IMR-90 (cell line): ENCODE measurements at regions not wholly inside any gene's neighbourhood (a gene's known extent, or its start where the extent isn't known, plus 50 kb on each side); places are given as distances from the start of the nearest gene placed in this dataset.

Source experiments
- ATAC-seq: fragments of 200-7000 bp; cut with Tn5 transposase; 2 replicates; pipeline ENCODE4 v1.9.1; 2020; ENCODE audit warnings: low read depth, mild to moderate bottlenecking, moderate library complexity
- BruUV-seq: library from RNA; stranded (reverse); fragments of 400-500 nt; replicated peaks from 2 replicates; lab custom pipeline; 2021; lab: Mats Ljungman, UMichigan
- CTCF ChIA-PET: fragments of 300-600 bp; formaldehyde crosslinking; extraction: SDS; loops from one replicate; lab custom pipeline; 2021; ENCODE audit warnings: antibody characterized with exemption; lab: Yijun Ruan, JAX
- POLR2A ChIA-PET: fragments of 300-600 bp; sonication (Branson Sonifier 250); formaldehyde crosslinking; loops from one replicate; lab custom pipeline; 2022; ENCODE audit warnings: antibody characterized with exemption; ENCODE audit not compliant: unreplicated experiment; lab: Charles Lee
- DNase-seq: peaks from one replicate; pipeline ENCODE4 v3.0.0; 2013
- H2AFZ ChIP-seq: replicated peaks from 2 replicates; pipeline ENCODE3; 2013; ENCODE audit warnings: low read length, mild to moderate bottlenecking; ENCODE audit not compliant: poor library complexity
- H2AK5ac ChIP-seq: 2 replicates; pipeline ENCODE4 v1.6.1; 2013; ENCODE audit warnings: low read depth, low read length, inconsistent platforms
- H2AK9ac ChIP-seq: replicated peaks from 2 replicates; pipeline ENCODE3; 2013; ENCODE audit warnings: mild to moderate bottlenecking, low read depth, low read length, moderate library complexity; ENCODE audit not compliant: poor library complexity
- H2BK120ac ChIP-seq: 2 replicates; pipeline ENCODE4 v1.6.1; 2013; ENCODE audit warnings: low read depth, low read length, inconsistent platforms
- H2BK15ac ChIP-seq: 3 replicates; pipeline ENCODE4 v1.6.1; 2013; ENCODE audit warnings: low read depth, low read length, inconsistent platforms
- H2BK20ac ChIP-seq: 2 replicates; pipeline ENCODE4 v1.6.1; 2013; ENCODE audit warnings: low read depth, mild to moderate bottlenecking, inconsistent platforms, low read length, moderate library complexity
- H2BK5ac ChIP-seq: 2 replicates; pipeline ENCODE4 v1.6.1; 2013; ENCODE audit warnings: mild to moderate bottlenecking, low read depth, low read length, inconsistent platforms; ENCODE audit not compliant: poor library complexity, severe bottlenecking
- H3K14ac ChIP-seq: replicated peaks from 2 replicates; pipeline ENCODE4 v1.6.1; 2013; ENCODE audit warnings: low read depth, low read length, inconsistent platforms
- H3K18ac ChIP-seq: 2 replicates; pipeline ENCODE4 v1.6.1; 2013; ENCODE audit warnings: low read depth, low read length, control low read depth
- H3K23ac ChIP-seq: 2 replicates; pipeline ENCODE4 v1.6.1; 2013; ENCODE audit warnings: low read depth, low read length, inconsistent platforms
- H3K27ac ChIP-seq: 2 replicates; pipeline ENCODE4 v1.5.1; 2013; ENCODE audit warnings: mild to moderate bottlenecking, control low read depth, low read length; ENCODE audit not compliant: insufficient read depth
- H3K27me3 ChIP-seq: 2 replicates; pipeline ENCODE4 v1.6.1; 2013; ENCODE audit warnings: low read length; ENCODE audit not compliant: control insufficient read depth, insufficient read depth
- H3K36me3 ChIP-seq: 2 replicates; pipeline ENCODE4 v1.6.1; 2013; ENCODE audit warnings: low read length, mixed read lengths; ENCODE audit not compliant: control insufficient read depth, insufficient read depth
- H3K4ac ChIP-seq: 2 replicates; pipeline ENCODE4 v1.6.1; 2013; ENCODE audit warnings: low read depth, low read length, inconsistent platforms
- H3K4me1 ChIP-seq: 2 replicates; pipeline ENCODE4 v1.6.1; 2013; ENCODE audit warnings: low read length, mixed read lengths; ENCODE audit not compliant: control insufficient read depth, insufficient read depth
- H3K4me2 ChIP-seq: 2 replicates; pipeline ENCODE4 v1.6.1; 2013; ENCODE audit warnings: low read depth, mild to moderate bottlenecking, control low read depth, low read length, moderate library complexity
- H3K4me3 ChIP-seq: 2 replicates; pipeline ENCODE4 v1.5.1; 2013; ENCODE audit warnings: low read depth, mild to moderate bottlenecking, control low read depth, low read length, moderate library complexity; ENCODE audit not compliant: insufficient read depth
- H3K56ac ChIP-seq: 2 replicates; pipeline ENCODE4 v1.6.1; 2013; ENCODE audit warnings: low read length, inconsistent platforms; ENCODE audit not compliant: insufficient read depth; ENCODE audit errors: extremely low read depth
- H3K79me1 ChIP-seq, 2 experiments: 2 replicates each; pipeline ENCODE4 v1.6.1; 2013; ENCODE audit warnings: low read length in 2 of 2, inconsistent platforms in 1 of 2, low read depth in 1 of 2
- H3K9ac ChIP-seq: 2 replicates; pipeline ENCODE4 v1.6.1; 2013; ENCODE audit warnings: low read depth, low read length, control low read depth
- H3K9me1 ChIP-seq: 2 replicates; pipeline ENCODE4 v1.6.1; 2013; ENCODE audit warnings: low read length, inconsistent platforms; ENCODE audit not compliant: insufficient read depth
- H3K9me3 ChIP-seq: 2 replicates; pipeline ENCODE4 v1.6.1; 2013; ENCODE audit warnings: low read length; ENCODE audit not compliant: control insufficient read depth, insufficient read depth
- H4K20me1 ChIP-seq: 2 replicates; pipeline ENCODE4 v1.6.1; 2013; ENCODE audit warnings: low read length, inconsistent platforms; ENCODE audit not compliant: insufficient read depth
- H4K5ac ChIP-seq: 2 replicates; pipeline ENCODE4 v1.6.1; 2013; ENCODE audit warnings: mild to moderate bottlenecking, low read depth, low read length, control low read depth
- H4K8ac ChIP-seq, 2 experiments: 2 replicates each; pipeline ENCODE4 v1.6.1; 2013; ENCODE audit warnings: low read depth in 2 of 2, low read length in 2 of 2, control low read depth in 1 of 2, inconsistent platforms in 1 of 2
- H4K91ac ChIP-seq: 2 replicates; pipeline ENCODE4 v1.6.1; 2013; ENCODE audit warnings: low read depth, low read length, inconsistent platforms; ENCODE audit not compliant: insufficient read depth
- BHLHE40 ChIP-seq: fragments of 150-350 bp; IDR thresholded peaks from 2 replicates; pipeline ENCODE4 v1.6.1; 2016; ENCODE audit warnings: mild to moderate bottlenecking, low read depth, low read length
- CEBPB ChIP-seq: IDR thresholded peaks from 2 replicates; pipeline ENCODE4 v1.6.1; 2012; ENCODE audit warnings: low read depth, low read length, improper control_type of control experiment
- CHD1 ChIP-seq: IDR thresholded peaks from 2 replicates; pipeline ENCODE4 v1.6.1; 2012; ENCODE audit warnings: low read depth, low read length, improper control_type of control experiment
- CTCF ChIP-seq: conservative IDR thresholded peaks from 2 replicates; pipeline ENCODE4 v1.5.1; 2012; ENCODE audit warnings: mild to moderate bottlenecking, low read depth, low read length, improper control_type of control experiment
- ELK1 ChIP-seq: fragments of 150-350 bp; IDR thresholded peaks from 2 replicates; pipeline ENCODE4 v1.6.1; 2016; ENCODE audit warnings: low read depth, mild to moderate bottlenecking, low read length, moderate library complexity, borderline replicate concordance
- FOS ChIP-seq: fragments of 150-350 bp; IDR thresholded peaks from 2 replicates; pipeline ENCODE4 v1.6.1; 2016; ENCODE audit warnings: low read depth, low read length
- MAFK ChIP-seq: IDR thresholded peaks from 2 replicates; pipeline ENCODE4 v1.6.1; 2012; ENCODE audit warnings: low read depth, low read length, improper control_type of control experiment
- MAZ ChIP-seq: IDR thresholded peaks from 2 replicates; pipeline ENCODE4 v1.6.1; 2012; ENCODE audit warnings: low read depth, mild to moderate bottlenecking, low read length, improper control_type of control experiment, moderate library complexity, borderline replicate concordance
- MXI1 ChIP-seq: IDR thresholded peaks from 2 replicates; pipeline ENCODE4 v1.6.1; 2012; ENCODE audit warnings: low read depth, mild to moderate bottlenecking, low read length, moderate library complexity, borderline replicate concordance
- NFE2L2 ChIP-seq: fragments of 150-350 bp; IDR thresholded peaks from 2 replicates; pipeline ENCODE4 v1.6.1; 2016; ENCODE audit warnings: low read depth, mild to moderate bottlenecking, low read length
- POLR2A ChIP-seq: IDR thresholded peaks from 2 replicates; pipeline ENCODE4 v1.6.1; 2012; ENCODE audit warnings: mild to moderate bottlenecking, low read depth, low read length
- RAD21 ChIP-seq: IDR thresholded peaks from 2 replicates; pipeline ENCODE4 v1.6.1; 2012; ENCODE audit warnings: low read length, improper control_type of control experiment
- RCOR1 ChIP-seq: IDR thresholded peaks from 2 replicates; pipeline ENCODE4 v1.6.1; 2012; ENCODE audit warnings: mild to moderate bottlenecking, low read length, improper control_type of control experiment; ENCODE audit not compliant: insufficient replicate concordance
- RFX5 ChIP-seq: IDR thresholded peaks from 2 replicates; pipeline ENCODE4 v1.8.0; 2012; ENCODE audit warnings: low read depth, mild to moderate bottlenecking, low read length, moderate library complexity
- SMC3 ChIP-seq: fragments of 150-350 bp; IDR thresholded peaks from 2 replicates; pipeline ENCODE4 v1.6.1; 2016; ENCODE audit warnings: low read depth, mild to moderate bottlenecking, antibody characterized with exemption, low read length, moderate library complexity
- USF2 ChIP-seq: fragments of 150-350 bp; IDR thresholded peaks from 2 replicates; pipeline ENCODE4 v1.6.1; 2017; ENCODE audit warnings: mild to moderate bottlenecking, antibody characterized with exemption, low read length, low read depth
- WGBS, 2 experiments: methylation state at CpG; one replicate each; pipeline versions ENCODE4 v1.1.5 to v1.1.7; 2013; ENCODE audit warnings: missing lambda C conversion rate in 2 of 2; ENCODE audit not compliant: insufficient read length in 1 of 2; ENCODE audit errors: extremely low coverage in 2 of 2; 5-methylcytosine and 5-hydroxymethylcytosine counted together
- dilution Hi-C: fragments of 300-500 bp; cut with HindIII; formaldehyde crosslinking; loops from one replicate; pipeline ENCODE4 v1.14.3; 2018; ENCODE audit warnings: low sequenced_read_pairs; ENCODE audit not compliant: unreplicated experiment
- in situ Hi-C: fragments of 300-500 bp; cut with MboI; formaldehyde crosslinking; loops from 3 replicates; pipeline ENCODE4 v1.14.3; 2019; ENCODE audit warnings: low sequenced_read_pairs, inconsistent platforms, mixed read lengths
- intact Hi-C: fragments of 100-400 bp; cut with micrococcal nuclease; formaldehyde crosslinking; loops from 2 replicates; pipeline ENCODE4 v1.10.0; 2022

GRCh38 chrX:42117318-42117717 is 194.0 kb upstream of the CASK start:
- Histone ChIP-seq H4K20me1 (no peaks in the 10 kb centered on the region), H3K79me1 (no peaks in the 10 kb centered on the region), H3K14ac (no peak overlapping the region), H3K4ac (no peak overlapping the region), H2AK5ac (no peak overlapping the region), H3K56ac (no peak overlapping the region), H4K91ac (no peak overlapping the region), H3K9ac (no peak overlapping the region), H4K8ac (no peak overlapping the region), H3K27ac (no peak overlapping the region), H3K9me3 (no peaks in the 10 kb centered on the region), H2BK15ac (no peak overlapping the region), H2BK20ac (no peak overlapping the region), H2AK9ac (no peak overlapping the region), H2BK120ac (no peak overlapping the region), H4K5ac (no peak overlapping the region), H3K4me1 (no peaks in the 10 kb centered on the region), H3K18ac (no peak overlapping the region), H2BK5ac (no peak overlapping the region), H3K4me2 (no peak overlapping the region), H3K36me3 (no peaks in the 10 kb centered on the region), H2AFZ (no peak overlapping the region), H3K23ac (no peak overlapping the region), H3K4me3 (no peak overlapping the region), H3K9me1 (no peaks in the 10 kb centered on the region), H3K27me3 (peaks cover 3% of the 10 kb centered on the region)
- no TSS peak for BruUV-seq
- ChIA-PET CTCF (no interaction called here), POLR2A (no interaction called here)
- TF ChIP-seq MAZ (no peak), CTCF (no peak), USF2 (no peak), RCOR1 (no peak), MXI1 (no peak), SMC3 (no peak), ELK1 (no peak), CHD1 (no peak), RFX5 (no peak), MAFK (no peak), NFE2L2 (no peak), BHLHE40 (no peak), RAD21 (no peak), POLR2A (no peak), CEBPB (no peak), FOS (no peak)
- ATAC-seq (no peak), DNase-seq (no peak)
- intact Hi-C loops = no loop called here
- no CpG with 5 or more reads among the region's 2 CpGs for WGBS, 2 experiments
- in situ Hi-C loops = no loop called here
- dilution Hi-C loops = no loop called here
